ENCODE measurements at regions not wholly inside any gene's neighbourhood (a gene's known extent, or its start where the extent isn't known, plus 50 kb on each side); places are given as distances from the start of the nearest gene placed in this dataset.

DNA sequence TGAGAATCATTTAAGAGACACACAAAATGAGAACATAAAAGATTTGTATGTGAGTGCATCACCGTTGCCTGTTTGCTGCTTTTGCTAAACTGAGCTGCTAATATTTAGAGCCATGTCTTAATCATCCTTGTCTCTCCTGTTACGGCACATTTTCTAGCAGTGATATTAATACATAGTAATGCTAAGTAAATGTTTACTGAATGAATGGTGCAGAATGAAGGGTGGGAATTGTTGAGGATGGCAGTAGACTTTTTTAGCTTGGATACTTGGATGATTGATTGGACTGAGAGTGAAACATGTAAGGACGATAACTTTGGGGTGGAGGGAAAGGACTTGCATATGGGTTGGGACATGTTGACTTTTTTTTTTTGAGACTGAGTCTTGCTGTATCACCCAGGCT, 102.3 kb upstream of the ABCA1 start:
- no peak overlapping the region for H3K4me3 ChIP-seq (ENCODE audit: low read depth, low read length)
- TF ChIP-seq, protein P1, sequence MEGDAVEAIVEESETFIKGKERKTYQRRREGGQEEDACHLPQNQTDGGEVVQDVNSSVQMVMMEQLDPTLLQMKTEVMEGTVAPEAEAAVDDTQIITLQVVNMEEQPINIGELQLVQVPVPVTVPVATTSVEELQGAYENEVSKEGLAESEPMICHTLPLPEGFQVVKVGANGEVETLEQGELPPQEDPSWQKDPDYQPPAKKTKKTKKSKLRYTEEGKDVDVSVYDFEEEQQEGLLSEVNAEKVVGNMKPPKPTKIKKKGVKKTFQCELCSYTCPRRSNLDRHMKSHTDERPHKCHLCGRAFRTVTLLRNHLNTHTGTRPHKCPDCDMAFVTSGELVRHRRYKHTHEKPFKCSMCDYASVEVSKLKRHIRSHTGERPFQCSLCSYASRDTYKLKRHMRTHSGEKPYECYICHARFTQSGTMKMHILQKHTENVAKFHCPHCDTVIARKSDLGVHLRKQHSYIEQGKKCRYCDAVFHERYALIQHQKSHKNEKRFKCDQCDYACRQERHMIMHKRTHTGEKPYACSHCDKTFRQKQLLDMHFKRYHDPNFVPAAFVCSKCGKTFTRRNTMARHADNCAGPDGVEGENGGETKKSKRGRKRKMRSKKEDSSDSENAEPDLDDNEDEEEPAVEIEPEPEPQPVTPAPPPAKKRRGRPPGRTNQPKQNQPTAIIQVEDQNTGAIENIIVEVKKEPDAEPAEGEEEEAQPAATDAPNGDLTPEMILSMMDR (IDR thresholded peaks at IDR 0.05; ENCODE audit: low read depth, low read length): no peak
- DNase-seq (ENCODE audit: low read depth, low spot score): no peak
- in situ Hi-C loops (cut with HindIII; ENCODE audit: low sequenced_read_pairs): no loop called here

DNA sequence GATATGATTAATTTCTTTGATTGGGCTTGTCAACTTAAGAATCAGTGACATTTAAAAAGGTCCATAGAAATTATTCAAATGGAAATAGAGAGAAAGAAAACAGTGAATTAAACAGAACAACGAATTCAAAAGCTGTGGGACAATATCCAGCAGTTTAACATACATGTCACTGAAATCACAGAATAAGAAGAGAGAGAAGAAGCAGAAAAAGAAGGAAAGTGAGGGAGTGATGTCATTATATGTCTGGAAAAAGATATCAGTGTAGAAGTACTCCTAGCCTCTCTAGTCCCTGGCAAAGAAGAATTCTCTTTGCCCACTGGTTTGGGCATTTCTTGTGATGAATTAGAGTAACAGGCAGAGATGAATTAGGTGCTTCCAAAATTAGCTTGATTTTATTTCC, 109.2 kb upstream of the ABCA1 start:
- no peak for DNase-seq (ENCODE audit: low read depth, low spot score)
- H3K4me3 ChIP-seq (ENCODE audit: low read depth, low read length): no peak overlapping the region
- TF ChIP-seq, protein P1 (IDR thresholded peaks at IDR 0.05; ENCODE audit: low read depth, low read length): no peak
- in situ Hi-C loops (cut with HindIII; ENCODE audit: low sequenced_read_pairs): no loop called here

GRCh38 chr9:105038051-105038450, 110.1 kb upstream of the ABCA1 start:
- no peak overlapping the region for H3K4me3 ChIP-seq (ENCODE audit: low read depth, low read length)
- no peak for DNase-seq (ENCODE audit: low read depth, low spot score)
- in situ Hi-C loops (cut with HindIII; ENCODE audit: low sequenced_read_pairs): no loop called here
- TF ChIP-seq, protein P1 (IDR thresholded peaks at IDR 0.05; ENCODE audit: low read depth, low read length): no peak

DNA sequence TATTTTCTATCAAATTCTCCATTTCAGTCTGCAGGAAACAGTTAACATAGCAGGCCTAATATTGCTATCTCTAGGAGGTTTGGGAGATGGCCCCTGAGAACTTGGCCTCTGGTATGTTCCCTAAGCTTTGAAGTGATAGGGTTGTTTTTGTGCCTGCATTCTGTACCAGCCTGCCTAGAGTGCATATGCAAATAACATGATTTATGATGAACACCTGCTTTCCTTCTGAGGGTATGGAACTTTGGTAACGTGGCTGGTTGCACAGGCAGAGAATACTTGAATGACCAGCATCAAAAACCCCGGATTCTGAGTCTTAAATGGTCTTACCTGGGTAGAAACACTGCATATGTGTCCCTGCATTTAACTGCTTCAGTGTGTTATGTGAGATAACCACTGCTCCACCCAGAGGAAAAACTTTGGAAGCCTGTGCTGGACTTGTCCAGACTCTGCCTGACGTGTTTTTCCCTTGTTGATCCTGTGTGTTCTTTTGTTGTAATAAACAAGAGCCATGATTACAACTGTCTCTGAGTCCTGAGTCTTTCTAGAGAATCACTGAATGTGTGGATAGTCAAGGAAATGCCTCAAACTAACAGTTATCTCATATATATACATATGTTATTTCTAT, 111.3 kb upstream of the ABCA1 start:
- TF ChIP-seq, protein P1 (IDR thresholded peaks at IDR 0.05; ENCODE audit: low read depth, low read length): no peak
- H3K4me3 ChIP-seq (ENCODE audit: low read depth, low read length): no peak overlapping the region
- in situ Hi-C loops (cut with HindIII; ENCODE audit: low sequenced_read_pairs): no loop called here
- DNase-seq (ENCODE audit: low read depth, low spot score): no peak

GRCh38 chr9:105043370-105043936, 115.5 kb upstream of the ABCA1 start:
- TF ChIP-seq, protein P1 (IDR thresholded peaks at IDR 0.05; ENCODE audit: low read depth, low read length): no peak
- in situ Hi-C loops (cut with HindIII; ENCODE audit: low sequenced_read_pairs): no loop called here
- no peak for DNase-seq (ENCODE audit: low read depth, low spot score)
- no peak overlapping the region for H3K4me3 ChIP-seq (ENCODE audit: low read depth, low read length)

DNA sequence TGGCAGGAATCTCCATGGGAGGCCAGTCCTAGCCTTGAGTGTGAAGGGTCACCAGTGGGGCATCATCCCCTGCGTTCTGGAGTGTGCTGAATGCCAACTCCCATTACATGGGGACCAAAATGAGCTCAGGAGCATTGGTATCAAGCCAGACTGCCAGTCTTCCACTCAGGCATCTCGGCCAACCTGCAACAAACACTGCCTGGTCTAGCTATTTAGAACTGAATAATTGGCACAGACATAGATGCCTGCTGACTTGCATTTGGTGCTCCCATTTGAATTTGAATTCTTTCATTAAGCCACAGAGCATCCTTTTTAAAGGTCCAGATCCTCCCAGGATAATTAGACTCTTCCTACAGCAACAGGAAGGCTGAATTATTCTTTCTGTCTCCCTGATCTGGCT, 116.6 kb upstream of the ABCA1 start:
- in situ Hi-C loops (cut with HindIII; ENCODE audit: low sequenced_read_pairs): no loop called here
- H3K4me3 ChIP-seq (ENCODE audit: low read depth, low read length): no peak overlapping the region
- TF ChIP-seq, protein P1 (IDR thresholded peaks at IDR 0.05; ENCODE audit: low read depth, low read length): no peak
- no peak for DNase-seq (ENCODE audit: low read depth, low spot score)

Measured in astrocyte of the spinal cord (primary cell).